NCI-H1092 (cell line): ENCODE measurements at regions not wholly inside any gene's neighbourhood (a gene's known extent, or its start where the extent isn't known, plus 50 kb on each side); places are given as distances from the start of the nearest gene placed in this dataset.
"Not testable (repeated sequence)": the region's sequence is repeated elsewhere in the genome, so short reads cannot be mapped to it uniquely, and the experiment has no call there.

Experiments used
- DNase-seq: peaks from one replicate; lab custom pipeline; 2025; lab: John Stamatoyannopoulos, UW

DNA sequence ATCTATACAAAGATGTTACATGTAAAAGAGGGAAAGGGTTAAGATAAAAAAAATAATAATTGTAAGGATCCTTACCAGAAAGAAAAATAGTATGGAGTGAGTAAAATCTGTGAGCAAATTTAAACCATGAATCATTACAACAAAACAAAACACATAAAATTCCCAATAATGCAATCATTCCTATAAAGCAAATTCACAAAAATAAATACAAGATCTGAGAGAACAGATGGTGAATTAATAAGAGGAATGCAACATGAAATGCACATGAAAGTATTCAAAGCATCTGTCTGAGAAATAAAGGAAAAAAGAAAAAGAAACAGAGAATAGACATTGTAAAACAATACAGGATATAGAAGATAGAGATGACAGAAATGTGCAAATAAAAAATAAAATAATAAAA lies 681.5 kb upstream of the KLHL1 start:
- no peak for DNase-seq

- no peak for DNase-seq
Measured at GRCh38 chr13:70788074-70788473, 679.8 kb upstream of the KLHL1 start.

DNA sequence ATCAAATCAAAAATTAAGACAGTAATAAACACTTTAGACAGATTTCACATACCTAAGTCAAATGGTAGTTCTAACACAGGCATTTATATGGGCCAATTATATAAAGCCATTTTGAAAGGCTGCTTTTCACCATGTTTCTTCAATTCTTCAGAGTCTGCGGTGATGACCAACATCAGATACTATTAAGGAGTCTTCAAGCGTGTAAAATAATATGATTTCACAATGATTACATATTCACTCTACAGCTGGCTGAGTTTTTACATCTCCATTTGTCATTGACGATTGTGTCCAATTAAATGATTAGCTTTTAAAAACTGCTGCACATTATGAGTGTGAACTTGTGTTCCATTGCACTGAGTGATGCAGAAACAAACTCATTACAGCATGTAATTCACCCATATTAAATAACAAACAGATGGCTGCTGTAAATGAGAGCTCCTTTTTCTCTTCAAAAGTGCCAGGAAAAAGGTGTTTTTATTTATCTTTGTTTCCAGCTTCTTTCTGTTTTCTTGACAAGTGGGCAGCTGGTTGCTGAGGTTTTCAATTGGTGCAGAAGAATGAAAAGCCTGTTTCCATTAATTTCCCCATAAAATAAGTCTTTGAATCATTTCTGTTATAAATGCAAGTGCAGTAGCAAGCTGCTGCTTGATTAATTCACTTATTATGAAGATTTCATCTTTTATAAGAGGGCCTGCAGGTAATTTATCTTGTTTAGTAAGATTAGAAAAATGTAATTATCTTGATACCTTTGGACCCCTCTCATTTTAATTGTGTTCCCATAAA lies 676.1 kb upstream of the KLHL1 start:
- no peak for DNase-seq

DNA sequence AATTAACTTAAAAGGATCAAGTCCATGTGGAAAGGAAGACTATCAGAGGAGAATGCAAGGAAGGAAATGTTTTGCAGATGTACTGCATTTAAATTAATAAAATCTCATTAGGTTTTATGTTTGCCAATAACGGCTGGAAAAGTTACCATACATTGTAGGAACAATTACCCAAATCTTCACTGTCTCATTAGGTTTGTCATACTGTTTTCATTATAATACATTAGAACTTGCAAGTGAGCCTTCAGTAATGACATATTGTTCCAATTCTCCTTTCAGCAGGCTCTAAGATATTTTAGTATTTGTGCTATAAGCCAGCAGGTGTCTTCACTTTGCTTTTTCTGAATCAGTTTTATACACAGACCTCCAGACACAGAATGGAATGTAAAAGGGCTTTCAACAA lies 661.6 kb upstream of the KLHL1 start:
- no peak for DNase-seq

DNA sequence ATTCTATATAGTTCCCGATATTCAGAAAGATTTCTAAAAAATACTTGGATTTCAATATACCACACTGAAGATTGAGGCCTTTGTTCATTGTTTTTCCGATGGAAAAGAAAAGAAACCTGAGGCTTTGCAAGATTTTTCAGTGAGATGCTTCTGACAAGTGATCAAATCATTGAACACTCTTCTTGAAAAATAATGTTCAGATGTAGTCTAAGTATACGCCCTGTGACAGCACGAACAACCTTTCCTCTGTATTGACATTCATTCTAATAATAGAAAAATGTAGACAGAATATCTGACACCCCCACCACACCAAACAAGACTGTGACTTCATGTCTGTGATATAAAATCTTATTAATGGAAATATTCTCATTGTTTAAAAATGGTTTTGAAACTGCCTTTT lies 650.7 kb upstream of the KLHL1 start:
- DNase-seq: no peak

DNA sequence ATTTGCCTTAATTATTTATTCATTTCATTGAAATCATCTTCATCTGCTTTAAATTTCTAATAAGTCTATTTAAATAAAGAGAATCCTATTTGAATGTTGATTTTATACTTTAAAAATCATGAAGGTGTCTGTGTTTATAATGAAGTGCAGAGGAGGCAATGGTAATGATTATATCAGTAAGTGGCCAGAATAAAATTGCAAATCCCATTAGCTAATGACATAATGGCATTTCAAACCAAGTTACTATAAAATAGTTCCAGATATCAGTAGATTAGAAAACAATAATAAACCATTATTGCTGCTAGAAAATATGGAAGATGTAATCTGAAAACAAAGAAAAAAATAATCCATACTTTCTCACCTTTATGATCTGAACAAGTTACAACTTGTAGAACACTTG lies 647.8 kb upstream of the KLHL1 start:
- DNase-seq: no peak

DNA sequence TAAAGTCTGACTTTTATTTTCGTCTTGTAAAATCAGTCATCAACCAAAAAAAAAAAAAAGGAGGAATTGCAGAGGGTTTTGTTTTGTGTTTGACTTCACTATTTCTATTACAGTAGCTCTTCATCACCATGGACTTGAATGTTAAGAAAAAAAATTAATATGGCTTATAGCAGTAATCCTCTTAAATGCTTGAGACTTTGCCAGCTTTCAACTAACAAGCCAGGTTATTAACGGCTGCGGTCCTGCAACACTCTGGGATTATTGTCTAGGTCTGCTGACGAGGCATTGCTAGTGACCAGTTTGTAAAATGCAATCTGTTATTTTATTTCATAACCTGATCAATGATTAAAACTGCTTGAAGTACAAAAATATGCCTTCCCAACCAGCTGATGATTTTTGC lies 647.2 kb upstream of the KLHL1 start:
- peak; percentile 26 for DNase-seq

DNA sequence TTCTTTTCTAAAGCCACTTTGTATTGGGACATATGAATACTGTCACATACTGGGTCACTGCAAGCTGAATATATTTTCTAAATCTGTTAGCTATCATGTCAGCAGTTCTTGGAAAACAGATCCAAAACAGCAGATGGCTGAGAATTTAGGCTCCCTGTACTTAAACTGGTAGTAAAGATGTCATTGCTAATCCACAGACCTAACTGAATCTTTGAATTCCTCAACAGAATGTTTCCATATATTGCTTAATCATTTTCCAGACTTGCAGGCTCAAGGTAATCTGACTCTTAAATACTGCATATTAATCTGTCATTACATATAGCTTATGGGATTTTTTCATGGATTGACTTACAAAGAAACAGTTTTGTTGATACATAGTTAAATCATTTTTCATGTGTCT lies 639.0 kb upstream of the KLHL1 start:
- DNase-seq: no peak

- DNase-seq: not testable (repeated sequence)
Measured at GRCh38 chr13:70746469-70746868, 638.2 kb upstream of the KLHL1 start.

DNA sequence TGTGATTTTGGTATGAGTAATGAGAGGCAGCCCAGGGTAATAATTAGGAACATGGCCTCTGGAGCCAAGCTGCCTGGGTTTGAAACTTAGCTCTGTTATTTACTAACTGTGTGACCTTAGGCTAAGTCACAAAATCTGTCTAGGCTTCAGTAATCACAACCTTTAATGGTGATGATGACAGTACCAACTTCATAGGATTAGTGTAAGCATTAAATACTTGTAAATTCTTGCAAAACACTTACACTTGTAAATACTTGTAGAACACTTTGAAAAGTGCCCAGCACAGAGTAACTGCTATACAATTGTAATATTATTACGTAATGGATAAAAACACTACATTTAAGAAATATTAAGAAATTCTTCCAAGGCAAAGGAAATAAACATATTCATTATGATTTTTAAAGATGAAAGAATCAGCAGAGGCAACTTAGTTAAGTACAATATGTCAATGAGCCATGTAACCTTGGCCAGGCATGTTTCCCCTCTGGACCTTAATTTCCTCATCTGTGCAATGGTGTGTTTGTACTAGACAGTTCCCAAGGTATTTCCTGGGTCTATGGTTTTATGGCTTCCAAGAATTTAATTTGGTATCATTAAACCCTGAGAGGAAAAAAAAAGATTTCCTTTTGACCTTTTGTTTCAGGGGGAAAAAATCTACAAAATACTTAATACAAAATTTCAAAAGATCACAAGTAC lies 628.5 kb upstream of the KLHL1 start:
- no peak for DNase-seq

DNA sequence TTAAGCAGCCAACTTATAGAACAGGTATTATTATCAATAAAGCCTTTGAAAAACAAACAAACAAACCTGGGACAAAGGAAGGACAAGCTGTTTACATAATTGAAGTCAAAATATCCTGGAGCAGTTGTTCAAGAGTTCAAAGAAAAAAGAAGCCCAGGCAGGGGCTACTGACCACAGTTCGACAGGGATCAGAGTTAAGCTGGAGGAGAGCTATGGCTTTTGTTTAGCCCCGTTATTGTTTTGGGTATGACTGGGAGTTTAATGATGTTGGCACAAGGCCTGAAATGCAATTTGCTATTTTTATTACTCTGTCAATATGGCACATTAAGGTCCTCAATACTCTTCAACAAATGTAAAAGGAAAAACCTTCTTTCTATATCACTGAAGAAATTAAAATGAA lies 624.4 kb upstream of the KLHL1 start:
- DNase-seq: peak; percentile 89

- no peak for DNase-seq
Measured at GRCh38 chr13:70729369-70729768, 621.1 kb upstream of the KLHL1 start.

- DNase-seq: peak; percentile 19
Measured at GRCh38 chr13:70723732-70724131, 615.5 kb upstream of the KLHL1 start.

DNA sequence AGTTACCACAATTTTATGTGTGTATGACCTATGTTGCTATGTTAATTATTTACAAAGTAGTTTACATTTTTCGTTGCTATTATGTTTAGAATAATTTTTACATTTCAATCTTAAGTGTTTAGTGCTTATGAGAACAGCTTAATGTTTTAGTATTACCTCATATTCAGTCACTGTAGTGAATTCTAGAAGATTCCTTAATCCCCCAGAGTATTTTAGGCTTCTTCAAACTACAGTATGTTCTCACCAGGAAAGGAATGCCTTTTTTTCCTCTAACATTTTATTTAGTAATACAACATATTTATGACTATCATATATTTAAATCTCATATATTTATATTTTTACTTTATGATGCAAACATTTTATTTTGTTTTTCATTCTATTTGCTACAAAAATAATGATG lies 612.1 kb upstream of the KLHL1 start:
- DNase-seq: no peak

- DNase-seq: no peak
Measured at GRCh38 chr13:70714993-70715392, 606.7 kb upstream of the KLHL1 start.

- DNase-seq: no peak
Measured at GRCh38 chr13:70708775-70709174, 600.5 kb upstream of the KLHL1 start.

DNA sequence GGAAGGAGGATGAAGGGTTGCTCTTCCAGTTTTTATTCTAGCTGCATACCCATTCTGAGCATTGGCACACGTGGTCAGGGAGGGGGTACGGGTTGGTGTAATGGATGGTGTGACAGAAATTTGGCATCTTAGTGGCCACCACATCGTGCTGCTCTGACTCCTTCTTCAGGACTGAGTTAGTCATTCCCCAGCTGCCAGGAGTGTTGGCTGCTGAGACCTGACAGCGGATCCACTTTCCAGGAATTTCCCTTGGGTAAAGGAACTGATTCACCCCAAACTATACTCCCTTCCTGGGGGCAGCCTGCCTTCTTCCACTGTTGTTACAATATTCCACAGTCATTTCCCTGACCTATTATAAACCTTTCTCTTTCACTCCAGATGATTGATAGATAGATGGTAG lies 595.5 kb upstream of the KLHL1 start:
- DNase-seq: no peak

- no peak for DNase-seq
Measured at GRCh38 chr13:70694996-70695715, 586.9 kb upstream of the KLHL1 start.

- DNase-seq: no peak
Measured at GRCh38 chr13:70668983-70669382, 560.7 kb upstream of the KLHL1 start.

GRCh38 chr13:70668293-70668692 lies 560.0 kb upstream of the KLHL1 start:
- no peak for DNase-seq

GRCh38 chr13:70666883-70667556 lies 558.8 kb upstream of the KLHL1 start:
- no peak for DNase-seq

GRCh38 chr13:70662231-70662940 lies 554.1 kb upstream of the KLHL1 start:
- DNase-seq: no peak
